Glutamatergic neuron (in vitro differentiated cells): ENCODE measurements at regions not wholly inside any gene's neighbourhood (a gene's known extent, or its start where the extent isn't known, plus 50 kb on each side); places are given as distances from the start of the nearest gene placed in this dataset.

Source experiments
- DNase-seq: peaks from one replicate; pipeline ENCODE4 v3.0.0; 2022
- H3K27ac Mint-ChIP-seq: one replicate; pipeline ENCODE4 v1.8.0; 2020; ENCODE audit warnings: mild to moderate bottlenecking, mixed read lengths, inconsistent platforms; ENCODE audit not compliant: unreplicated experiment
- H3K27me3 Mint-ChIP-seq: one replicate; pipeline ENCODE4 v1.8.0; 2020; ENCODE audit warnings: mild to moderate bottlenecking, moderate library complexity, mixed read lengths, inconsistent platforms; ENCODE audit not compliant: unreplicated experiment
- H3K36me3 Mint-ChIP-seq: one replicate; pipeline ENCODE4 v1.8.0; 2020; ENCODE audit warnings: mild to moderate bottlenecking, mixed read lengths, inconsistent platforms; ENCODE audit not compliant: unreplicated experiment
- H3K4me1 Mint-ChIP-seq: one replicate; pipeline ENCODE4 v1.8.0; 2020; ENCODE audit warnings: mild to moderate bottlenecking, low read depth, mixed read lengths, inconsistent platforms; ENCODE audit not compliant: unreplicated experiment
- H3K4me3 Mint-ChIP-seq: one replicate; pipeline ENCODE4 v1.8.0; 2020; ENCODE audit warnings: mild to moderate bottlenecking, mixed read lengths, inconsistent platforms; ENCODE audit not compliant: unreplicated experiment
- H3K9me3 Mint-ChIP-seq: one replicate; pipeline ENCODE4 v1.8.0; 2020; ENCODE audit warnings: mild to moderate bottlenecking, moderate library complexity, mixed read lengths, inconsistent platforms; ENCODE audit not compliant: unreplicated experiment
- CTCF ChIP-seq: fragments of 200-600 bp; sonication (generic); IDR thresholded peaks from one replicate; pipeline ENCODE4 v1.5.0; 2021; ENCODE audit not compliant: partially characterized antibody, unreplicated experiment

- Mint-ChIP-seq H3K4me3 (no peak overlapping the region), H3K4me1 (peaks cover 18% of the 10 kb centered on the region), H3K27me3 (peaks cover 5% of the 10 kb centered on the region), H3K27ac (no peak overlapping the region), H3K36me3 (peaks cover 14% of the 10 kb centered on the region), H3K9me3 (peaks cover 8% of the 10 kb centered on the region)
- TF ChIP-seq CTCF = no peak
- DNase-seq = no peak
Observed at GRCh38 chr6:4687989-4688947, 87.9 kb upstream of the CDYL start.

- H3K4me3 Mint-ChIP-seq = no peak overlapping the region
- peaks cover 7% of the 10 kb centered on the region for H3K9me3 Mint-ChIP-seq
- peaks cover 14% of the 10 kb centered on the region for H3K36me3 Mint-ChIP-seq
- peaks cover 20% of the 10 kb centered on the region for H3K4me1 Mint-ChIP-seq
- H3K27ac Mint-ChIP-seq = no peak overlapping the region
- peaks cover 5% of the 10 kb centered on the region for H3K27me3 Mint-ChIP-seq
- DNase-seq = no peak
- TF ChIP-seq CTCF = no peak
Observed at GRCh38 chr6:4687656-4687988, 88.6 kb upstream of the CDYL start.

DNA sequence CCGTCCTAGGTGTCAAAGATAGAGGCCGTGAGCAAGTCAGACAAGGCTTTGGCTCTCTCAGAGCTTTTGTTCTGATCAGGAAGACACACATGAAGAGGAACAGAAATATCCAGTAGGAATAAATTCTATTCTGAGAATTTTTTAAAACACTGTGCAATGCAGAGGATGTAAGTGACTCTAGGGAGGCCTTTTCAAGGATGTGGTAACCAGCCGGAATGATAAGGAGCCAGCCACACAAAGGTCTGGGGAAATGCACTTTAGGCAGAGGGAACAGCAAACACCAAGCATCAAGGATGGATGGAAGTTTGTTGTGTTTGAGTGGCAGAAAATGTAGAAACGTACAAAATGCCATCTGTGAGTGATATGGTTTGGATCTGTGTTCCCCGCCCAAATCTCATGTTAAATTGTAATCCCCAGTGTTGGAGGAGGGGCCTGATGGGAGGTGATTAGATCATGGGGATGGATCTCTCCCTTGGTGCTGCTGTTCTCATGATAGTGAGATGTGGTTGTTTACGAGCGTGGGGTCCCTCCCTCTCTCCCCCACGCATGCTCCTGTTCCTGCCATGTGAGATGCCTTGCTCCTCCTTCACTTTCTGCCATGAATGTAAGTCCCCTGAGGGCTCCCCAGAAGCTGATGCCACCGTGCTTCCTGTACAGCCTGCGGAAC, 93.6 kb upstream of the CDYL start:
- no peaks in the 10 kb centered on the region for H3K36me3 Mint-ChIP-seq
- H3K27me3 Mint-ChIP-seq = no peaks in the 10 kb centered on the region
- H3K4me3 Mint-ChIP-seq = no peak overlapping the region

GRCh38 chr6:4678506-4679300, 97.5 kb upstream of the CDYL start:
- Mint-ChIP-seq H3K9me3 (peaks cover 13% of the 10 kb centered on the region), H3K36me3 (no peaks in the 10 kb centered on the region), H3K27me3 (peaks cover 6% of the 10 kb centered on the region), H3K27ac (no peak overlapping the region), H3K4me1 (peaks cover 29% of the 10 kb centered on the region), H3K4me3 (no peak overlapping the region)
- DNase-seq = no peak
- no peak for TF ChIP-seq CTCF

More for the DNA sequence above, 93.6 kb upstream of the CDYL start:
- H3K27ac Mint-ChIP-seq = peak overlapping the region; percentile 53
- TF ChIP-seq CTCF = no peak
- peaks cover 1% of the 10 kb centered on the region for H3K9me3 Mint-ChIP-seq
- peaks cover 26% of the 10 kb centered on the region for H3K4me1 Mint-ChIP-seq
- no peak for DNase-seq
